DMS153 (cell line): ENCODE measurements at regions not wholly inside any gene's neighbourhood (a gene's known extent, or its start where the extent isn't known, plus 50 kb on each side); places are given as distances from the start of the nearest gene placed in this dataset.

Experiments used
- DNase-seq: peaks from one replicate; lab custom pipeline; 2025; lab: John Stamatoyannopoulos, UW

DNA sequence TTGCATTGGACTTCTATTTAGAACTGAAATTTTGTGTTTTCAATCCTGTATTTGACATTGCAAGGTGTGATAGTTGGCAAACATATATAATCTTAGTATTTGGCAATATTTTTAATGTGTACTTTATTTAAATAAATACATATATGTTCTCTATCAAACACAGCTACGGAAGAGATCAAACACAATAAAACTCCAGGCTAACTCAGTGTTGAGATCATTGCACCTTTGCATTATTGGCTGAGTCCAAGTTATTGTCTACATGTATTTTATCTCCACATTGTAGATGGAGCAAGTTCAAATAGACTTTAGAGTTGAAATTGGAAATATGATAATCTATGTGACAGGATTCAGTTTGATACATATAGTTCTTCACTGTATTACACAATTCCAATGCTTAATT, 176.7 kb downstream of the ST6GAL2 start:
- DNase-seq, result no peak

DNA sequence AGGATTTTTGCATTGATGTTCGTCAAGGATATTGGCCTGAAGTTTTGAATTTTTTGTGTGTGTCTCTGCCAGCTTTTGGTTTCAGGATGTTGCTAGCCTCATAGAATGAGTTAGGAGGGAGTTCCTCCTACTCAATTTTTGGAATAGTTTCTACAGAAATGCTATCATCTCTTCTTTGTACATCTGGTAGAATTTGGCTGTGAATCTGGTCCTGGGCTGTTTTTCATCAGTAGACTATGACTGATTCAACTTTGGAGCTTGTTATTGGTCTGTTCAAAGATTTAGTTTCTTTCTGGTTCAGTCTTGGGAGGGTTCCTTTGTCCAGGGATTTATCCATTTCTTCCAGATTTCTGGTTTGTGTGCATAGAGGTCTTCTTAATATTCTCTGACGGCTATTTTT, 166.7 kb downstream of the ST6GAL2 start:
- no peak for DNase-seq

DNA sequence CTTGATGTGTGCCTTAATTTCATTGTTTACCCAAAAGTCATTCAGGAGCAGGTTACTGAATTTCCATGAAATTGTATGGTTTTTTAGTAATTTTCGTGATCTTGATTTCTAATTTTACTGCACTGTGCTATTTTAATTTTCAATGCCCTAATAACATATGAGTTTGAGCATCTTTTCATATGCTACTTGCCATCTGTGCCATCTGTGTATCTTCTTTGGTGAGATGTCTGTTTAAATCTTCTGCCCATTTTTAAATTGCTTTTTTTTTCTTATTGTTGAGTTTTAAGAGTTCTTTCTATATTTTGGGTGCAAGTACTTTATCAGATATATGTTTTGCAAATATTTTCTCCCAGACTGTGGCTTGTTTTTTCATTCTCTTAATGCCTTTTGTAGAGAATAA, 165.9 kb downstream of the ST6GAL2 start:
- no peak for DNase-seq

DNA sequence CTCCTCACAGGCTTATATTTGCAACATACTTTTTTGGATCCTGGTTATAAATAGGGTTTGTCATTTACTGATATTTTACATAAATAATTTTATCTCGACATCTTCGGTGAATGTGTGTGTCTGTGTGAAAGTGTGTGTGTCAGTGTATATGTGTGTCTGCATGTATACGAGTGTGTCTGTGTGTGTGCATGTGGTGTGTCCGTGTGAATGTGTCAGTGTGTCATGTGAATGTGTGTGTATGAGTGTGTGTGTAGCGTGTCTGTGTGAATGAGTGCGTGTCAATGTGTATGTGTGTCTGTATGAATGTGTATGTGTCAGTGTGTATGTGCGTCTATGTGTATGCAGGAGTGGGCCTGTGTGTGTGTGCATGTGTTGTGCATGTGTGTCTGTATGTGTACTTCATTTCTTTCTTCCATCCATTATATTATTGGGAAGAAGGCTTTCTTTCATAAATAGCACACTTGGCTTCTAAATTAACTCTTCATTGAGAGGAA, 161.6 kb downstream of the ST6GAL2 start:
- DNase-seq, result no peak

DNA sequence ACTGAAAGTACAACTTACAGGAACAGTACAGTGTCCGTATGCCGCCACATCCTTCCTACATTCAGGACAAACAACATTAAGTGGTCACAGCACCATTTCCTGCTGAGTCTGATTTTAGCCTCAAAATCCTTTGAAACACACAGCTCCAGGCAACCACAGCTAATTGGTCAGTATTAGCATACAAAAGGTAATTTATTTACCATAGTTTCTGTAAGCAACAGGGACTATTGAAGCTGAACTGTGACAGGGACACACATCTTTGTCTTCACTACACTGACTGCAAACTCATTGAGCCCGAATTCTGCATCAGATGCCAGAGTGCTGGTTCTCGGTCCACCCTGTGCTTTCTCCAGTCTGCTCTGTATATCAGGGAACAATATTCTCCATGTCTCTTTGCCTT, 151.8 kb downstream of the ST6GAL2 start:
- no peak for DNase-seq

DNA sequence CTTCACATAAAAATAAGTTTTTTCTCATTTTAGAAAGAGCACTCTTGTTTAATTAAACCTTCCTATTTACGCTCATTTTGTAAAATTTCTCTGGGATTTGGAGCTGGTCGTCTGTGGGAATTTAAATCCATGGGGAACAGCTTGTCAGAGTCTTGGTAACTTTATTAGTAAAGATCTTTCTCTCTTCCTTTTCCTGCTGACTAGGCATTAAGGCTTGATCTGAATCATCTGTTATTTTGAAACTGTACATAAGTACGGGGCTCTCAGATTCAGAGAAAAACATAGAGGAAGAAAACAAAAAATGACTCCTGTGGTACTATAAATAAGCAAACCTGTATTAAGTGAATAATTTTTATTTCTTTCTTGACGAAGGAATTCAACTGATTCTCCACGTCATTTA, 150.2 kb downstream of the ST6GAL2 start:
- DNase-seq, result no peak

DNA sequence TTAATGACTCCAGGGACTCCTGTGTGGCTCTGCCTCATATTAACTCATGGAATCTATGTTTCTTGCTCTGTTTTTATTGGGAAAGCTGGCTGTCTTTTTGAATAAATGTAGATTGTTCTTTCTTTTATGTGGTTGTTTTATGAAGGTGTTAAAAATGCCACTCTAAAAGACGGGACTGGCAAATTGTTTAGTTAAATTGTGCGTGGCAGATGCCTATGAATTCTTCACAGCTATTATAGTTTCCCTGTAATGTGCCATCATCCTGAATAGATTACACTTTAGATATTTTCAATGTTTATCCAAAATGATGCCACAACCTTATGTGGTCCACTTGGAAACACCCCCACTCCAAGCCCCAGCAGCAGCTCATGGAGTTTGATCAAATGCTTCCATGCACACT, 149.7 kb downstream of the ST6GAL2 start:
- DNase-seq, result no peak

DNA sequence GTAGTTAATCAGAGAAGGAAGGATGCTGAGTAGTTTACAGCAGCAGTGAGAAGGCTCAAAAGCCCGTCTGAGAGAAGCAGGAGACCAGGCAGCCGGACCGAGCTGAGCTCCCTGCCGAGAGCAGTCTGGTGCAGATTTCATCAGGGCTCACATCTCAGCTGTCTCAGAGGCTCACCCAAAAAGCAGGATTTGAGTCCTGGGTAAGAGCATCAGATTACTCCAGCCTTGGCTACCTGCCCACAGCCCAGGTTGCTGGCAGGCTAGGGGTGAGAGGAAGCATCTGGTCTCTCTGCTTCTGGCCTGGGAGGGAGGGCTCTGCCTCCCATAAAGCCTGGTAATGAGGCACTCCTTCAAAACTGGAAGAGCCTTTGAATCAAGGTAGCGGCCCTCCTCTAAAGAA, 140.5 kb downstream of the ST6GAL2 start:
- peak; percentile 77 for DNase-seq

DNA sequence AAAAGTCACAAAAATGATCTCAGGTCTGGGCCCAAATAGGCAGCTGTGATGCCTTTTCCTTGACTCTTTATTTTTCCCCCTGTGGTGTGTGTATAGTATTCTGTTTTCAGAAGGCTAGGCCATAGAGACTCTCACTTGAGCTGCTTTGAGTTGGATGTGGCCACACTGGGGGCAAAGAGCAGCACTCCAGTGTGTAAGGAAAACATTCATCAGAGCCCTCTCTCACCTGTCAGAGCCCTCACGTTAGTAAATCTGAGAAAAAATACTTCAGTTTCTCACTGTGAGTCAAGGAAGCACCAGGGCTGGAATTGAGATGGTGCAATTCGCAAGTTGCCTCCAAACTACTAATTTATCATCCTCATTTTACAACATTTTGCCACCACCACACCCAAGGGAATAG, 136.1 kb downstream of the ST6GAL2 start:
- DNase-seq, result no peak
